Ishikawa (cell line): ENCODE measurements at regions not wholly inside any gene's neighbourhood (a gene's known extent, or its start where the extent isn't known, plus 50 kb on each side); places are given as distances from the start of the nearest gene placed in this dataset.

ENCODE experiments used
- NFIC ChIP-seq: IDR thresholded peaks from 2 replicates; pipeline ENCODE4 v1.6.1; 2012
- REST ChIP-seq: IDR thresholded peaks from 2 replicates; pipeline ENCODE4 v1.6.1; 2012; ENCODE audit warnings: low read depth, mild to moderate bottlenecking

DNA sequence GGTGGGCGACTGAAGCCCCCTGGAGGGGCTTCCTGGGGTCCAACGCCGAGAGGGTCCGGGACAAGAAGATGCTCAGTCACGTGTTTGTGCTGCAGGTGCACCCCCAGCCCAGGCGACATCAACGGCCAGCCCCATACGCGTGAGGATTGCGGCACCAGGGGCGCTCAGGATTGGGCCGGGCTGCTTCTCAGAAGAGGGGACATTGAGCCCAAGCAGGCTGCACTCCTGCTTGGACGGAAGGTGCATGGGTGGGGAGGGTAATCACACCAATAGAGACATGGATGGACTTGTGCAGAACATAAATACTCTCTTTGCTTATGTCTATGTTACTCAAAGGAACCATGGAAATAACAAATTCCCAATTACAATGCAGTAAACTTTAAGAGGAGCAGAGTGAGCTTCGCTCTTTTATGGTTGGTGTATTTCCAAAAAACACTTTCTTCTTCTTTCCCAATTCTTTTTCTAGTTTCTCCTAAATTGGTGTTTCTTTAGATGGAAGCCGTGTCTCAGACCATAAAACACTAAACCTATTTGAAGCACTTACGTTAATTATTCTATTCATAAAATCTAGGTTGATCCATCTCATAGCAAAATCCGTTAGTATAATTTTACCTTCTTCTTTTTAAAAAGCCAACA lies 182.7 kb downstream of the GOLGA6L6 start:
- TF ChIP-seq REST (no peak), NFIC (no peak)
